B cell (primary cell): ENCODE measurements at regions not wholly inside any gene's neighbourhood (a gene's known extent, or its start where the extent isn't known, plus 50 kb on each side); places are given as distances from the start of the nearest gene placed in this dataset.

Source experiments
- ATAC-seq: fragments of 200-7000 bp; cut with Tn5 transposase; one replicate; pipeline ENCODE4 v1.10.0; 2021; ENCODE audit warnings: low read depth, mild to moderate bottlenecking, moderate number of reproducible peaks, moderate library complexity
- CTCF ChIA-PET: fragments of 350-600 bp; sonication (Branson Sonifier 250); formaldehyde crosslinking; loops from one replicate; lab custom pipeline; 2021; ENCODE audit warnings: antibody characterized with exemption, inconsistent platforms; lab: Charles Lee
- POLR2A ChIA-PET: fragments of 350-600 bp; sonication (Branson Sonifier 250); formaldehyde crosslinking; loops from one replicate; lab custom pipeline; 2021; ENCODE audit warnings: antibody characterized with exemption; lab: Charles Lee
- DNase-seq: peaks from one replicate; pipeline ENCODE4 v3.0.0; 2013
- H2AFZ ChIP-seq: 2 replicates; pipeline ENCODE4 v1.6.1; 2012; ENCODE audit warnings: mild to moderate bottlenecking, low read depth, low read length; ENCODE audit not compliant: insufficient read depth, poor library complexity, severe bottlenecking
- H3K27ac ChIP-seq, 2 donors: 1 replicate in 1 of 2; 2 replicates in 1 of 2; pipeline ENCODE4 v1.5.1; 2012 to 2013; ENCODE audit warnings: low read length in 2 of 2, mild to moderate bottlenecking in 2 of 2, moderate library complexity in 1 of 2
- H3K27me3 ChIP-seq, 4 experiments: fragments of 200-600 bp in 1 of 4; sonication (generic) in 1 of 4; replicated peaks in 1 of 4; 1 replicate in 2 of 4; 2 replicates in 2 of 4; pipeline versions ENCODE4 v1.6.1 to v1.7.0; 2013 to 2016; ENCODE audit warnings: low read length in 3 of 4, mild to moderate bottlenecking in 2 of 4, mixed read lengths in 1 of 4, moderate library complexity in 1 of 4; ENCODE audit not compliant: insufficient read depth in 4 of 4, control insufficient read depth in 3 of 4; ENCODE audit errors: control extremely low read depth in 1 of 4
- H3K36me3 ChIP-seq, 2 experiments: replicated peaks in 1 of 2; 1 replicate in 1 of 2; 2 replicates in 1 of 2; pipeline versions ENCODE4 v1.6.1 to v1.7.1; 2013; ENCODE audit warnings: low read length in 1 of 2; ENCODE audit not compliant: insufficient read depth in 2 of 2, control insufficient read depth in 1 of 2; ENCODE audit errors: control extremely low read depth in 1 of 2, extremely low read depth in 1 of 2
- H3K4me1 ChIP-seq, 2 donors: fragments of 200-600 bp in 1 of 2; sonication (generic) in 1 of 2; 1 replicate in 1 of 2; 2 replicates in 1 of 2; pipeline versions ENCODE4 v1.5.1 to v1.6.1; 2013 to 2017; ENCODE audit warnings: low read length in 2 of 2; ENCODE audit not compliant: control insufficient read depth in 2 of 2, insufficient read depth in 2 of 2
- H3K4me2 ChIP-seq: replicated peaks from 2 replicates; pipeline ENCODE3; 2012; ENCODE audit warnings: mild to moderate bottlenecking, low read depth, low read length; ENCODE audit not compliant: poor library complexity, severe bottlenecking
- H3K4me3 ChIP-seq, 5 experiments: fragments of 200-600 bp in 1 of 5; sonication (generic) in 1 of 5; 1 replicate in 3 of 5; 2 replicates in 2 of 5; pipeline versions ENCODE4 v1.5.1 to v1.7.0; 2011 to 2016; ENCODE audit warnings: low read length in 4 of 5, mild to moderate bottlenecking in 4 of 5, low read depth in 2 of 5, control low read depth in 1 of 5, moderate library complexity in 1 of 5; ENCODE audit not compliant: insufficient read depth in 1 of 5; ENCODE audit errors: control extremely low read depth in 1 of 5, extremely low read depth in 1 of 5
- H3K79me2 ChIP-seq: fragments of 200-600 bp; sonication (generic); one replicate; pipeline ENCODE4 v1.6.0; 2016; ENCODE audit warnings: low read length; ENCODE audit not compliant: control insufficient read depth, insufficient read depth
- H3K9ac ChIP-seq: fragments of 200-600 bp; sonication (generic); 2 replicates; pipeline ENCODE4 v1.6.1; 2017; ENCODE audit warnings: mild to moderate bottlenecking, low read length, moderate library complexity
- H3K9me3 ChIP-seq, 3 donors: one replicate each; pipeline versions ENCODE4 v1.6.1 to v1.7.1; 2013; ENCODE audit warnings: low read length in 2 of 3; ENCODE audit not compliant: control insufficient read depth in 2 of 3, insufficient read depth in 1 of 3; ENCODE audit errors: control extremely low read depth in 1 of 3
- H4K20me1 ChIP-seq: 2 replicates; pipeline ENCODE4 v1.6.0; 2012; ENCODE audit warnings: mild to moderate bottlenecking, low read length; ENCODE audit not compliant: insufficient read depth, control insufficient read depth, poor library complexity, severe bottlenecking
- H3K27ac Mint-ChIP-seq: one replicate; pipeline ENCODE4 v1.8.0; 2021; ENCODE audit warnings: mixed read lengths
- H3K27me3 Mint-ChIP-seq: one replicate; pipeline ENCODE4 v1.8.0; 2021; ENCODE audit warnings: mixed read lengths
- H3K4me1 Mint-ChIP-seq: one replicate; pipeline ENCODE4 v1.8.0; 2021; ENCODE audit warnings: mixed read lengths
- H3K4me3 Mint-ChIP-seq: one replicate; pipeline ENCODE4 v1.8.0; 2021; ENCODE audit warnings: mixed read lengths
- H3K9me3 Mint-ChIP-seq: one replicate; pipeline ENCODE4 v1.8.0; 2022; ENCODE audit warnings: mixed read lengths; ENCODE audit not compliant: insufficient read depth
- CTCF ChIP-seq: fragments of 200-600 bp; IDR thresholded peaks from one replicate; pipeline ENCODE4 v1.8.0; 2022; ENCODE audit warnings: antibody characterized with exemption, mild to moderate bottlenecking
- EZH2 ChIP-seq: IDR thresholded peaks from 2 replicates; pipeline ENCODE4 v1.6.1; 2012; ENCODE audit warnings: borderline replicate concordance, low read depth, mild to moderate bottlenecking, moderate library complexity, low read length; ENCODE audit not compliant: insufficient read depth, poor library complexity, severe bottlenecking
- intact Hi-C: fragments of 100-400 bp; cut with micrococcal nuclease; formaldehyde crosslinking; loops from one replicate; pipeline ENCODE4 v1.10.0; 2022

GRCh38 chr10:93152136-93152535 is 78.4 kb downstream of the CYP26A1 start:
- Histone ChIP-seq H3K9me3 (peaks cover 0 to 10% (median 2%) of the 10 kb centered on the region in 3 donors), H3K4me2 (no peak overlapping the region), H4K20me1 (no peaks in the 10 kb centered on the region), H3K79me2 (no peaks in the 10 kb centered on the region), H2AFZ (no peak overlapping the region), H3K36me3 (no peaks in the 10 kb centered on the region), H3K27me3 (peaks cover 0 to 4% (median 0%) of the 10 kb centered on the region in 4 experiments), H3K27ac (no peak overlapping the region), H3K9ac (no peak overlapping the region), H3K4me3 (no peak overlapping the region), H3K4me1 (no peaks in the 10 kb centered on the region)
- H3K4me1 Mint-ChIP-seq: no peaks in the 10 kb centered on the region
- H3K4me3 Mint-ChIP-seq: no peak overlapping the region
- H3K27me3 Mint-ChIP-seq: peaks cover 12% of the 10 kb centered on the region
- ChIA-PET POLR2A (no interaction called here), CTCF (no interaction called here)
- intact Hi-C loops: no loop called here
- ATAC-seq: no peak
- no peak for TF ChIP-seq EZH2
- TF ChIP-seq CTCF: no peak
- no peak overlapping the region for H3K27ac Mint-ChIP-seq
- DNase-seq: no peak
- no peaks in the 10 kb centered on the region for H3K9me3 Mint-ChIP-seq

GRCh38 chr10:93154531-93154930 is 80.8 kb downstream of the CYP26A1 start:
- ChIA-PET POLR2A (no interaction called here), CTCF (no interaction called here)
- Histone ChIP-seq H3K36me3 (no peaks in the 10 kb centered on the region), H3K27me3 (no peaks in the 10 kb centered on the region), H3K4me3 (no peak overlapping the region), H3K9me3 (peaks cover 0 to 12% (median 2%) of the 10 kb centered on the region in 3 donors), H3K27ac (no peak overlapping the region), H4K20me1 (no peaks in the 10 kb centered on the region), H3K9ac (no peak overlapping the region), H2AFZ (no peak overlapping the region), H3K4me1 (no peaks in the 10 kb centered on the region), H3K79me2 (no peaks in the 10 kb centered on the region), H3K4me2 (no peak overlapping the region)
- no peak for DNase-seq
- H3K4me1 Mint-ChIP-seq: no peaks in the 10 kb centered on the region
- H3K9me3 Mint-ChIP-seq: peaks cover 7% of the 10 kb centered on the region
- TF ChIP-seq CTCF (no peak), EZH2 (no peak)
- ATAC-seq: no peak
- intact Hi-C loops: no loop called here
- H3K27me3 Mint-ChIP-seq: peaks cover 8% of the 10 kb centered on the region
- no peak overlapping the region for H3K4me3 Mint-ChIP-seq
- no peak overlapping the region for H3K27ac Mint-ChIP-seq
